Gastrocnemius medialis (tissue), 4 donors: ENCODE measurements at regions not wholly inside any gene's neighbourhood (a gene's known extent, or its start where the extent isn't known, plus 50 kb on each side); places are given as distances from the start of the nearest gene placed in this dataset.

Source experiments
- ATAC-seq, 2 donors: fragments of 150-250 bp; one replicate each; pipeline ENCODE4 v1.9.1; 2016
- DNase-seq, 2 donors: peaks; one replicate each; pipeline ENCODE4 v3.0.0-alpha.2; 2019
- H3K27ac ChIP-seq, 4 donors: fragments of 200-600 bp; sonication (generic); 1 replicate in 1 of 4; 2 replicates in 3 of 4; pipeline ENCODE4 v1.5.1; 2016 to 2018; ENCODE audit warnings: mild to moderate bottlenecking in 2 of 4, moderate library complexity in 1 of 4
- H3K27me3 ChIP-seq, 3 donors: fragments of 200-600 bp; sonication (generic) in 2 of 3; 1 replicate in 1 of 3; 2 replicates in 2 of 3; pipeline versions ENCODE4 v1.5.1 to v1.6.0; 2016 to 2019; ENCODE audit warnings: mild to moderate bottlenecking in 1 of 3, moderate library complexity in 1 of 3
- H3K36me3 ChIP-seq, 2 donors: fragments of 200-600 bp; sonication (generic) in 1 of 2; one replicate each; pipeline ENCODE4 v1.5.1; 2017 to 2018
- H3K4me1 ChIP-seq, 2 donors: fragments of 200-600 bp; sonication (generic) in 1 of 2; one replicate each; pipeline ENCODE4 v1.5.1; 2016 to 2017; ENCODE audit warnings: mild to moderate bottlenecking in 2 of 2
- H3K4me3 ChIP-seq, 4 donors: fragments of 200-600 bp; sonication (generic) in 3 of 4; 1 replicate in 1 of 4; 2 replicates in 3 of 4; pipeline ENCODE4 v1.5.1; 2016 to 2019; ENCODE audit warnings: mild to moderate bottlenecking in 2 of 4
- H3K9me3 ChIP-seq, 3 donors: fragments of 200-600 bp; sonication (generic) in 2 of 3; 1 replicate in 1 of 3; 2 replicates in 2 of 3; pipeline ENCODE4 v1.5.1; 2016 to 2019
- CTCF ChIP-seq, 5 experiments: fragments of 450-650 bp in 3 of 5; fragments of 200-600 bp in 2 of 5; sonication (generic) in 2 of 5; IDR thresholded peaks in 4 of 5; conservative IDR thresholded peaks in 1 of 5; 1 replicate in 4 of 5; 2 replicates in 1 of 5; pipeline ENCODE4 v1.5.1; 2016 to 2019; ENCODE audit warnings: antibody characterized with exemption in 5 of 5, mild to moderate bottlenecking in 3 of 5, moderate library complexity in 3 of 5
- POLR2A ChIP-seq, 2 donors: fragments of 450-650 bp; IDR thresholded peaks; one replicate each; pipeline ENCODE4 v1.6.1; 2017; ENCODE audit warnings: antibody characterized with exemption in 2 of 2, mild to moderate bottlenecking in 2 of 2, moderate library complexity in 2 of 2
- in situ Hi-C, 4 donors: fragments of 200-750 bp; cut with MboI; loops; one replicate each; pipeline versions ENCODE4 v1.15.0 to v1.8.0; 2017; ENCODE audit warnings: low sequenced_read_pairs in 4 of 4
- intact Hi-C: fragments of 100-400 bp; cut with DNase I; formaldehyde crosslinking; loops from one replicate; pipeline ENCODE4 v1.15.1; 2023; ENCODE audit warnings: low total_unique reads

GRCh38 chr2:147491506-147491905 lies 353.3 kb upstream of the ACVR2A start:
- TF ChIP-seq POLR2A (IDR thresholded peaks at IDR 0.05) (no peak), CTCF (IDR thresholded peaks at IDR 0.05 in 4 of 5, conservative IDR thresholded peaks at IDR 0.05 in 1 of 5) (no peak)
- ATAC-seq (no peak), DNase-seq (no peak)
- no peak overlapping the region for H3K27ac ChIP-seq
- intact Hi-C loops: no loop called here
- H3K4me3 ChIP-seq: no peak overlapping the region
- no peaks in the 10 kb centered on the region for H3K27me3 ChIP-seq
- in situ Hi-C loops: no loop called here
- H3K9me3 ChIP-seq: no peaks in the 10 kb centered on the region
- H3K36me3 ChIP-seq: no peaks in the 10 kb centered on the region
- H3K4me1 ChIP-seq: no peaks in the 10 kb centered on the region

- in situ Hi-C loops: no loop called here
Observed at GRCh38 chr2:147490401-147491261, 354.2 kb upstream of the ACVR2A start.

DNA sequence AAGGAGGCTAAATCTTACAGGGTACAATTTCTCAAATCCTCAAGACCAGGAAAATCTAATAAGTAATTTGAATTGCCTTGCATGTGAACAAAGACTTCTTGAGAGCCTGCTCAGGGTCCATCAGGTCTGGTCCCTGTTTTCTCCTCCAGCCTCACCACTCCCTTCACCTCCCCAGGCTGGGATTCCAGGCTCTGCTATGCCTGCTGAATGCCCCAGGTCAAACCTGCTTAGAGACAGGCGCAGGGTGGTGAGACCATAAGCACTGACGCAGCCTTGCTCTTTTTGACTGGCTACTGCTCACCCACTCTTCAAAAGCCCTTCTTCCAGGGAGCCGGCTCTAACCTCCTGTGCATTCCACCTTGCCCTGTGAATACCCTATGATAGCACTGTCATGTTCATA lies 356.4 kb upstream of the ACVR2A start:
- no peaks in the 10 kb centered on the region for H3K36me3 ChIP-seq
- no peaks in the 10 kb centered on the region for H3K9me3 ChIP-seq
- no peak overlapping the region for H3K4me3 ChIP-seq
- TF ChIP-seq POLR2A (IDR thresholded peaks at IDR 0.05) (no peak), CTCF (IDR thresholded peaks at IDR 0.05 in 4 of 5, conservative IDR thresholded peaks at IDR 0.05 in 1 of 5) (no peak)
- H3K27ac ChIP-seq: no peak overlapping the region
- in situ Hi-C loops: no loop called here
- H3K27me3 ChIP-seq: no peaks in the 10 kb centered on the region
- ATAC-seq (no peak), DNase-seq (no peak)
- no peaks in the 10 kb centered on the region for H3K4me1 ChIP-seq
- intact Hi-C loops: no loop called here

More at GRCh38 chr2:147490401-147491261, 354.2 kb upstream of the ACVR2A start:
- H3K27me3 ChIP-seq: no peaks in the 10 kb centered on the region
- no peaks in the 10 kb centered on the region for H3K9me3 ChIP-seq
- H3K36me3 ChIP-seq: no peaks in the 10 kb centered on the region
- DNase-seq: no peak
- no peaks in the 10 kb centered on the region for H3K4me1 ChIP-seq
- no peak for ATAC-seq
- intact Hi-C loops: no loop called here
- TF ChIP-seq CTCF (IDR thresholded peaks at IDR 0.05 in 4 of 5, conservative IDR thresholded peaks at IDR 0.05 in 1 of 5) (no peak), POLR2A (IDR thresholded peaks at IDR 0.05) (no peak)
- H3K27ac ChIP-seq: no peak overlapping the region
- no peak overlapping the region for H3K4me3 ChIP-seq

DNA sequence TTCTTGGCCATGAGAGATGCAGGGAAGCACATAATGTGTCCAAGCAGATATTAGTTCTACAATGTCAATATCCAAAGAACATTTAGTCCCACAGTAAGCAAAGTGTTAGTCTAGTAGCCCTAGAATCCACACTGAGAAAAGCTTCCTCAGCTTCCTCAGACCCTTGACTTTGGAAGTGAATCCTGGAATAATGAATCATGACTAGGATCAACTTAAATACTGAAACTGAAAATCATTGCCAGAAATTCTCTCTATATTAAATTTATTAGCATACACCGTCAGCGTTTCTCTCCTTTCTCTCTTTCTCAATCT lies 356.9 kb upstream of the ACVR2A start:
- in situ Hi-C loops: no loop called here
- ATAC-seq: no peak

More for the DNA sequence above, 356.9 kb upstream of the ACVR2A start:
- no peaks in the 10 kb centered on the region for H3K9me3 ChIP-seq
- TF ChIP-seq POLR2A (IDR thresholded peaks at IDR 0.05): no peak
- TF ChIP-seq CTCF (IDR thresholded peaks at IDR 0.05 in 4 of 5, conservative IDR thresholded peaks at IDR 0.05 in 1 of 5): no peak
- H3K27me3 ChIP-seq: no peaks in the 10 kb centered on the region
- intact Hi-C loops: no loop called here
- no peaks in the 10 kb centered on the region for H3K36me3 ChIP-seq
- DNase-seq: no peak
- H3K4me1 ChIP-seq: no peaks in the 10 kb centered on the region
- no peak overlapping the region for H3K4me3 ChIP-seq
- no peak overlapping the region for H3K27ac ChIP-seq
